ENCODE measurements at regions not wholly inside any gene's neighbourhood (a gene's known extent, or its start where the extent isn't known, plus 50 kb on each side); places are given as distances from the start of the nearest gene placed in this dataset.

DNA sequence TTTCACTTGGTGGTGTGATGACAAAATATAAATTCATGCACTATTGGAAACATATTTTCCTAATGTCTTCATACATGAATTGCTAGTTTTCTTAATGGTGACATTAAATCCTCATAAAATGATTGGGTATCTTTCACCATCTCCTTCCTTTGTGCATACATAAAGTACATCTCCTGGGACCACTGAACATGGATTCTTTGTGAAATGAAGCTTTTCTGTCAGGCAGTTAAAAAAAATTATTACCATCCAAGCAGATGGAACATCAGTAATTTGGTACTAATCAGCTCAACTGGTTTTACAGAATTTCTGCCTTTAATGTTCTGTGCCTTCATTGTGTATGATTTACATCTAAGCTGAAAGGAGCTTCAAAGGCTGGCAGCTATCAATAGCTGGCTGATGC lies 891.7 kb upstream of the SLC10A2 start:
- intact Hi-C loops (cut with micrococcal nuclease) = no loop called here
- Mint-ChIP-seq H3K9me3 (peaks cover 9% of the 10 kb centered on the region), H3K27ac (no peak overlapping the region), H3K36me3 (ENCODE audit: low read depth) (no peaks in the 10 kb centered on the region), H3K4me3 (no peak overlapping the region), H3K4me1 (ENCODE audit: low read depth) (no peaks in the 10 kb centered on the region), H3K27me3 (no peaks in the 10 kb centered on the region)
- ATAC-seq (no peak), DNase-seq (no peak)
- ChIA-PET CTCF (no interaction called here), POLR2A (no interaction called here)
- TF ChIP-seq, protein P1, sequence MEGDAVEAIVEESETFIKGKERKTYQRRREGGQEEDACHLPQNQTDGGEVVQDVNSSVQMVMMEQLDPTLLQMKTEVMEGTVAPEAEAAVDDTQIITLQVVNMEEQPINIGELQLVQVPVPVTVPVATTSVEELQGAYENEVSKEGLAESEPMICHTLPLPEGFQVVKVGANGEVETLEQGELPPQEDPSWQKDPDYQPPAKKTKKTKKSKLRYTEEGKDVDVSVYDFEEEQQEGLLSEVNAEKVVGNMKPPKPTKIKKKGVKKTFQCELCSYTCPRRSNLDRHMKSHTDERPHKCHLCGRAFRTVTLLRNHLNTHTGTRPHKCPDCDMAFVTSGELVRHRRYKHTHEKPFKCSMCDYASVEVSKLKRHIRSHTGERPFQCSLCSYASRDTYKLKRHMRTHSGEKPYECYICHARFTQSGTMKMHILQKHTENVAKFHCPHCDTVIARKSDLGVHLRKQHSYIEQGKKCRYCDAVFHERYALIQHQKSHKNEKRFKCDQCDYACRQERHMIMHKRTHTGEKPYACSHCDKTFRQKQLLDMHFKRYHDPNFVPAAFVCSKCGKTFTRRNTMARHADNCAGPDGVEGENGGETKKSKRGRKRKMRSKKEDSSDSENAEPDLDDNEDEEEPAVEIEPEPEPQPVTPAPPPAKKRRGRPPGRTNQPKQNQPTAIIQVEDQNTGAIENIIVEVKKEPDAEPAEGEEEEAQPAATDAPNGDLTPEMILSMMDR (IDR thresholded peaks at IDR 0.05) = no peak

DNA sequence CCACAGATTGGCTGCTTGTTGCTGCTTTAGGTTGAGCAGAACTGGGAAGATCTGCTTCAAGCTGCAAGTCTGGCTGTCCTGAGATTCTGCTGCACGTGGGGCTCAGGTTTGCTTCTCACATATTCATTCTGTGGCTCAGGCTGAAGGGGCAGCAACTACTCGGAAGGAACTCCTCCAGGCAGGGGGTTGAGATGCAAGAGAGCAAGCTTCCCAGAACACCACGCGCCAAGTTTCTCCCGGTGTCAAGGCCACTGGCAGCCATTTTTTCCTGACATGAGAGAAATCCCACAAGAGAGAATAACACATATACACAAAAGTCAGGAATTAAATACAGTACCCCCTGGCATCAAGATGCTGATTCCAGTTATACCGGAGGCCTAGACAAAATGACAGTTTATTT lies 887.6 kb upstream of the SLC10A2 start:
- intact Hi-C loops (cut with micrococcal nuclease) = no loop called here

DNA sequence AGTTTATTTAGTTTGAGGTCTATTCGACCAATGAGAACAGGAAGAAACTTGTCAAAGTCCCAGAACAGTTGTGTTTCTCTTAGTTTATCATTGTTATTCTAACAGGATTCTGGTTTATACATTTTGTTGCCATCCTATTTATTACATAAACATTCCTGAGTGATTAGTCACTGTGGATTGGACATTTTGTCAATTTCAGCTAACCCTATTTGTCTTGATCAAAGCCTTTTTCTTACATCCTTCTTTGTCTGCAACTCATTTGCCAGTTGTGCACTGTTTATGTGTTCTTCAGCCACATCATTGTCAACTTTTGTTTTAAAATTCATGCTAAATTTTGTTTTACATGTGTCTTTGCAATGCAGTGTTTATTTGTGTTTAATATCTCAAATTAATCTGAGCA lies 886.0 kb upstream of the SLC10A2 start:
- Mint-ChIP-seq H3K27me3 (no peaks in the 10 kb centered on the region), H3K9me3 (peaks cover 7% of the 10 kb centered on the region), H3K27ac (no peak overlapping the region), H3K4me1 (ENCODE audit: low read depth) (no peaks in the 10 kb centered on the region), H3K4me3 (no peak overlapping the region), H3K36me3 (ENCODE audit: low read depth) (no peaks in the 10 kb centered on the region)
- POLR2A ChIA-PET = no interaction called here
- intact Hi-C loops (cut with micrococcal nuclease) = no loop called here
- DNase-seq (no peak), ATAC-seq (no peak)
- TF ChIP-seq, protein P1 (IDR thresholded peaks at IDR 0.05) = no peak
- CTCF ChIA-PET = no interaction called here

More for the DNA sequence above, 887.6 kb upstream of the SLC10A2 start:
- CTCF ChIA-PET = no interaction called here
- Mint-ChIP-seq H3K27ac (no peak overlapping the region), H3K36me3 (ENCODE audit: low read depth) (no peaks in the 10 kb centered on the region), H3K4me1 (ENCODE audit: low read depth) (no peaks in the 10 kb centered on the region), H3K4me3 (no peak overlapping the region), H3K9me3 (peaks cover 3% of the 10 kb centered on the region), H3K27me3 (no peaks in the 10 kb centered on the region)
- no peak for ATAC-seq
- POLR2A ChIA-PET = no interaction called here
- no peak for DNase-seq
- TF ChIP-seq, protein P1 (IDR thresholded peaks at IDR 0.05) = no peak

DNA sequence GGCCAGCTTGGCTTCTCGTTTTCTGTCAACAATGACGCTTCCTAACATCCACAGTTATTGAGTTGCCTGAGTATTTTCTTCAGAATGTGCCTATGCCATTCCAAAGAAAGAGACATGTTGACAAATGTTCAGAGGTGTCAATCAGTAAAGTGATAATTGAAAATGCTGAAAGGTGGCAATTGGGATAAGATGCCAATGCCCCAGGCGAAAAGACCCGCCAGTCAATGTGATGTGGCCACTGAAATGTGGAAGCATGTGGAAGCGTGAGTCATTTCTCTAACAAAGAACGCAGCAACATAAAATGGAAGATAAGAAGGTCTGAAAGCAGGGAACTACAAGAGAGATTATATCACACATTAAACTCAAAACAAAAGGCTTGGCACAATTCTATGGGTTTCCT lies 882.2 kb upstream of the SLC10A2 start:
- H3K4me1 Mint-ChIP-seq (ENCODE audit: low read depth) = no peaks in the 10 kb centered on the region
- intact Hi-C loops (cut with micrococcal nuclease) = no loop called here
- H3K4me3 Mint-ChIP-seq = no peak overlapping the region
- TF ChIP-seq, protein P1 (IDR thresholded peaks at IDR 0.05) = no peak
- H3K9me3 Mint-ChIP-seq = peaks cover 7% of the 10 kb centered on the region
- ChIA-PET POLR2A (no interaction called here), CTCF (no interaction called here)
- no peaks in the 10 kb centered on the region for H3K27me3 Mint-ChIP-seq
- ATAC-seq (no peak), DNase-seq (no peak)
- H3K36me3 Mint-ChIP-seq (ENCODE audit: low read depth) = no peaks in the 10 kb centered on the region
- no peak overlapping the region for H3K27ac Mint-ChIP-seq

DNA sequence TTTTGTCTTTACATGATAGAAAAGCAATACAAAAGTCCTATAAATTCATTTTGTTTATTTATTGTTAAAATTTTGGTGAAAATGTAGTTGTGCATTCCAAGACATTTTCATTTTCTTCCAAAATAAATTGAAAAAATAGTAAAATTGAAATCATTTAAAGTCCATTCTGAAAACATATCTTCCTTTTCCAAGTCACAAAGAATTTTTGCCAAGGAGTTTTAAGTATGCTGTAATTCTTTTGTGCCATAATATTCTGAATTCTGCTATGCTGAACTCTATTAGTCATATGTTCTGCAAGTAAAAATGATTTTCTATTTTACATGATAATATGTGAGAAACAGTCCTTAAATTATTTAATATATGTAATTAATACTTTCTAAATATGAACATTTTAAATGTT lies 879.6 kb upstream of the SLC10A2 start:
- no peak overlapping the region for H3K27ac Mint-ChIP-seq
- ChIA-PET CTCF (no interaction called here), POLR2A (no interaction called here)
- H3K4me3 Mint-ChIP-seq = no peak overlapping the region
- DNase-seq (no peak), ATAC-seq (no peak)
- peaks cover 3% of the 10 kb centered on the region for H3K9me3 Mint-ChIP-seq
- TF ChIP-seq, protein P1 (IDR thresholded peaks at IDR 0.05) = no peak
- no peaks in the 10 kb centered on the region for H3K4me1 Mint-ChIP-seq (ENCODE audit: low read depth)
- intact Hi-C loops (cut with micrococcal nuclease) = no loop called here
- no peaks in the 10 kb centered on the region for H3K27me3 Mint-ChIP-seq
- no peaks in the 10 kb centered on the region for H3K36me3 Mint-ChIP-seq (ENCODE audit: low read depth)

All from activated CD8-positive, alpha-beta T cell treated with anti-CD3 and anti-CD28 coated beads for 36 hours (primary cell).